ENCODE measurements at regions not wholly inside any gene's neighbourhood (a gene's known extent, or its start where the extent isn't known, plus 50 kb on each side); places are given as distances from the start of the nearest gene placed in this dataset.

- peak overlapping the region; percentile 53 for H3K27ac ChIP-seq (replicated peaks)
- no peaks in the 10 kb centered on the region for H3K27me3 ChIP-seq (ENCODE audit: low read depth)
- no peak overlapping the region for H3K4me3 ChIP-seq
- H3K36me3 ChIP-seq = no peaks in the 10 kb centered on the region
- TF ChIP-seq CTCF (IDR thresholded peaks at IDR 0.05; ENCODE audit: borderline replicate concordance) = no peak
- intact Hi-C loops (cut with micrococcal nuclease) = no loop called here
- peaks cover 10% of the 10 kb centered on the region for H3K4me1 ChIP-seq
- no peak for DNase-seq
- H3K9me3 ChIP-seq (replicated peaks) = no peaks in the 10 kb centered on the region
These were observed 626.9 kb upstream of the PKDCC start for GRCh38 chr2:41420872-41421271.

GRCh38 chr2:41431756-41432155, 616.1 kb upstream of the PKDCC start:
- H3K27me3 ChIP-seq (ENCODE audit: low read depth) = no peaks in the 10 kb centered on the region
- intact Hi-C loops (cut with micrococcal nuclease) = no loop called here
- no peak for TF ChIP-seq CTCF (IDR thresholded peaks at IDR 0.05; ENCODE audit: borderline replicate concordance)

GRCh38 chr2:41432459-41432858, 615.4 kb upstream of the PKDCC start:
- Histone ChIP-seq H3K27ac (replicated peaks) (no peak overlapping the region), H3K4me1 (no peaks in the 10 kb centered on the region), H3K36me3 (no peaks in the 10 kb centered on the region), H3K4me3 (no peak overlapping the region), H3K27me3 (ENCODE audit: low read depth) (no peaks in the 10 kb centered on the region), H3K9me3 (replicated peaks) (peaks cover 9% of the 10 kb centered on the region)
- TF ChIP-seq CTCF (IDR thresholded peaks at IDR 0.05; ENCODE audit: borderline replicate concordance) = no peak
- intact Hi-C loops (cut with micrococcal nuclease) = no loop called here
- DNase-seq = no peak

More at GRCh38 chr2:41431756-41432155, 616.1 kb upstream of the PKDCC start:
- Histone ChIP-seq H3K4me1 (no peaks in the 10 kb centered on the region), H3K9me3 (replicated peaks) (peaks cover 2% of the 10 kb centered on the region), H3K27ac (replicated peaks) (no peak overlapping the region), H3K4me3 (no peak overlapping the region), H3K36me3 (no peaks in the 10 kb centered on the region)
- no peak for DNase-seq

GRCh38 chr2:41434991-41435390, 612.8 kb upstream of the PKDCC start:
- H3K27me3 ChIP-seq (ENCODE audit: low read depth) = no peaks in the 10 kb centered on the region
- no peak for DNase-seq
- no peaks in the 10 kb centered on the region for H3K36me3 ChIP-seq
- peaks cover 23% of the 10 kb centered on the region for H3K9me3 ChIP-seq (replicated peaks)
- no peak overlapping the region for H3K27ac ChIP-seq (replicated peaks)
- H3K4me1 ChIP-seq = no peaks in the 10 kb centered on the region
- no peak overlapping the region for H3K4me3 ChIP-seq
- no peak for TF ChIP-seq CTCF (IDR thresholded peaks at IDR 0.05; ENCODE audit: borderline replicate concordance)
- intact Hi-C loops (cut with micrococcal nuclease) = no loop called here

- H3K27me3 ChIP-seq (ENCODE audit: low read depth) = no peaks in the 10 kb centered on the region
- no peak overlapping the region for H3K27ac ChIP-seq (replicated peaks)
- no peaks in the 10 kb centered on the region for H3K36me3 ChIP-seq
- no peak for TF ChIP-seq CTCF (IDR thresholded peaks at IDR 0.05; ENCODE audit: borderline replicate concordance)
- DNase-seq = no peak
- H3K4me1 ChIP-seq = no peaks in the 10 kb centered on the region
- no peak overlapping the region for H3K4me3 ChIP-seq
- intact Hi-C loops (cut with micrococcal nuclease) = no loop called here
- peaks cover 26% of the 10 kb centered on the region for H3K9me3 ChIP-seq (replicated peaks)
These were observed 605.9 kb upstream of the PKDCC start for GRCh38 chr2:41441958-41442357.

GRCh38 chr2:41445865-41446264, 602.0 kb upstream of the PKDCC start:
- DNase-seq = no peak
- Histone ChIP-seq H3K4me1 (no peaks in the 10 kb centered on the region), H3K27me3 (ENCODE audit: low read depth) (no peaks in the 10 kb centered on the region), H3K4me3 (no peak overlapping the region), H3K9me3 (replicated peaks) (peaks cover 4% of the 10 kb centered on the region), H3K27ac (replicated peaks) (no peak overlapping the region), H3K36me3 (no peaks in the 10 kb centered on the region)
- TF ChIP-seq CTCF (IDR thresholded peaks at IDR 0.05; ENCODE audit: borderline replicate concordance) = no peak
- intact Hi-C loops (cut with micrococcal nuclease) = no loop called here

Data from left ventricle myocardium inferior (tissue), 1 donor.